Brain microvascular endothelial cell (primary cell): ENCODE measurements at regions not wholly inside any gene's neighbourhood (a gene's known extent, or its start where the extent isn't known, plus 50 kb on each side); places are given as distances from the start of the nearest gene placed in this dataset.

Experiments used
- DNase-seq: peaks from one replicate; pipeline ENCODE4 v3.0.0-alpha.2; 2020
- H3K27ac ChIP-seq: fragments of 250-450 bp; sonication (Bioruptor Pico); 2 replicates; pipeline ENCODE4 v1.5.1; 2020; ENCODE audit warnings: mild to moderate bottlenecking, moderate library complexity
- H3K27me3 ChIP-seq: fragments of 250-450 bp; sonication (Bioruptor Pico); replicated peaks from 2 replicates; pipeline ENCODE4 v1.5.1; 2020; ENCODE audit warnings: mild to moderate bottlenecking
- H3K36me3 ChIP-seq: fragments of 250-450 bp; sonication (Bioruptor Pico); replicated peaks from 2 replicates; pipeline ENCODE4 v1.5.1; 2020; ENCODE audit warnings: mild to moderate bottlenecking
- H3K4me3 ChIP-seq: 2 replicates; pipeline ENCODE4 v1.5.1; 2011; ENCODE audit warnings: low read depth, mild to moderate bottlenecking, control low read depth, low read length, moderate library complexity
- in situ Hi-C: cut with HindIII; loops from 2 replicates; pipeline ENCODE4 v1.10.0; 2017; ENCODE audit warnings: low sequenced_read_pairs, low pct_ligation_motif_present
- TF ChIP-seq, protein P1 (sequence below): IDR thresholded peaks from 2 replicates; pipeline ENCODE4 v1.5.1; 2011; ENCODE audit warnings: low read depth, mild to moderate bottlenecking, moderate library complexity, low read length, control low read depth, inconsistent platforms; ENCODE audit errors: missing control alignments

DNA sequence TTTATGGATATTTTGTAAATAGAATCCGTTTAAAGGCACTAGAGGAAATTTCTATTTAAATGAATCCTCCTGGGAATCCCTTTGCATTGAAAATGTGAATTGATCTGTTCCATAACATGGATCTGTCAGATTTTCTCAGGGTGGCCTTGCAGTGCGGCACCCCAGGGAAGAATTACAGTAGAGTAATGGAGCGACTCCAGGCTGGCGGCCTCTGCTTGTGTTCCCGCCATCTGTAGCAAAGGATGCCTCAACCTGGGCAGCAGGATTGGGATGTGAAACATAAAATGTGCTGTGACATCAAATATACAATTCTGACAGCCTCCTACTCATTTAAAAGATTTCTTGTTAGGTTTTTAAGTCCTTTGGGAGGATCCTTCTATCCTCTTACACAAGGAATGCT lies 115.9 kb downstream of the RHOU start:
- no peak for DNase-seq
- H3K27ac ChIP-seq, result no peak overlapping the region
- TF ChIP-seq, protein P1, sequence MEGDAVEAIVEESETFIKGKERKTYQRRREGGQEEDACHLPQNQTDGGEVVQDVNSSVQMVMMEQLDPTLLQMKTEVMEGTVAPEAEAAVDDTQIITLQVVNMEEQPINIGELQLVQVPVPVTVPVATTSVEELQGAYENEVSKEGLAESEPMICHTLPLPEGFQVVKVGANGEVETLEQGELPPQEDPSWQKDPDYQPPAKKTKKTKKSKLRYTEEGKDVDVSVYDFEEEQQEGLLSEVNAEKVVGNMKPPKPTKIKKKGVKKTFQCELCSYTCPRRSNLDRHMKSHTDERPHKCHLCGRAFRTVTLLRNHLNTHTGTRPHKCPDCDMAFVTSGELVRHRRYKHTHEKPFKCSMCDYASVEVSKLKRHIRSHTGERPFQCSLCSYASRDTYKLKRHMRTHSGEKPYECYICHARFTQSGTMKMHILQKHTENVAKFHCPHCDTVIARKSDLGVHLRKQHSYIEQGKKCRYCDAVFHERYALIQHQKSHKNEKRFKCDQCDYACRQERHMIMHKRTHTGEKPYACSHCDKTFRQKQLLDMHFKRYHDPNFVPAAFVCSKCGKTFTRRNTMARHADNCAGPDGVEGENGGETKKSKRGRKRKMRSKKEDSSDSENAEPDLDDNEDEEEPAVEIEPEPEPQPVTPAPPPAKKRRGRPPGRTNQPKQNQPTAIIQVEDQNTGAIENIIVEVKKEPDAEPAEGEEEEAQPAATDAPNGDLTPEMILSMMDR, result no peak
- H3K4me3 ChIP-seq, result no peak overlapping the region
- in situ Hi-C loops, result no loop called here
- no peaks in the 10 kb centered on the region for H3K36me3 ChIP-seq
- H3K27me3 ChIP-seq, result no peaks in the 10 kb centered on the region

DNA sequence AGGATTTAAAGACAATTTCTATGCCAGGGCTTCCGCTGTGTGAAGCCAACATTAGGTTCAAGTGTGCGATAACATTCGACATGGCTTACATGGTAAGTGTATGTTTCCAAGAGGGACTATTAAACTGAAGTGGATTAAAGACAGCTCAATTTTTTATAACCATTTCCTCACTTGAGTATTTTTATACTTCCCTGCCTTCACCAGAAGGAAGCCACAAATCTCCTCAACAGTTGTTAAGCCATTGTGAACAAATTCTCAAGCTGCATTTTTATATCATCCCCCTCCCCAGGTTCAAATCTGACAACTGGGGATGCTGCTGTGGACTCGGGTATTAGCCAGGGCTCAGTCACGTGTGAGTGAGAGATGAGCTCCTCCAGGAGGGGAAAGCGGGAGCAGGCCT lies 116.3 kb downstream of the RHOU start:
- in situ Hi-C loops, result no loop called here
- TF ChIP-seq, protein P1, result no peak
- DNase-seq, result no peak
- H3K27me3 ChIP-seq, result no peaks in the 10 kb centered on the region
- H3K36me3 ChIP-seq, result no peaks in the 10 kb centered on the region
- H3K27ac ChIP-seq, result no peak overlapping the region
- no peak overlapping the region for H3K4me3 ChIP-seq

DNA sequence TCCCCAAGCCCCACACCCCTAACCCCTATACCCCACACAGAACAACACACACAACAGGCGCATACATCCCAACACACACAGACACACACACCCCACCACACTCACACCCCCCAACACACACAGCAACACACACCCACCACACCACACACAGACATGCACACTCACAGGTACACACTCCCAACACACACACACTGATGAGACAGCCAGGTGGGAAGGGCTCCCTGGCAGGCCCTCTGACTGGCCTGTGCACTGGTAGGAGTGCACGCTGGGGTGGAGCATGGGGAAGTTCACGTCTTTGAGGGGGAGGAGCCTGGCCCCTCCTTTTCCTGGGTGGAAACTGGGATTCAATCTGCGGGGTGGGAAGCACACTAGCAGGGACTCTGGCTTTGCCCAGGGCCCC lies 116.7 kb downstream of the RHOU start:
- no peaks in the 10 kb centered on the region for H3K36me3 ChIP-seq
- H3K27me3 ChIP-seq, result no peaks in the 10 kb centered on the region
- H3K4me3 ChIP-seq, result no peak overlapping the region
- DNase-seq, result no peak
- no peak overlapping the region for H3K27ac ChIP-seq
- TF ChIP-seq, protein P1, result no peak
- in situ Hi-C loops, result no loop called here

DNA sequence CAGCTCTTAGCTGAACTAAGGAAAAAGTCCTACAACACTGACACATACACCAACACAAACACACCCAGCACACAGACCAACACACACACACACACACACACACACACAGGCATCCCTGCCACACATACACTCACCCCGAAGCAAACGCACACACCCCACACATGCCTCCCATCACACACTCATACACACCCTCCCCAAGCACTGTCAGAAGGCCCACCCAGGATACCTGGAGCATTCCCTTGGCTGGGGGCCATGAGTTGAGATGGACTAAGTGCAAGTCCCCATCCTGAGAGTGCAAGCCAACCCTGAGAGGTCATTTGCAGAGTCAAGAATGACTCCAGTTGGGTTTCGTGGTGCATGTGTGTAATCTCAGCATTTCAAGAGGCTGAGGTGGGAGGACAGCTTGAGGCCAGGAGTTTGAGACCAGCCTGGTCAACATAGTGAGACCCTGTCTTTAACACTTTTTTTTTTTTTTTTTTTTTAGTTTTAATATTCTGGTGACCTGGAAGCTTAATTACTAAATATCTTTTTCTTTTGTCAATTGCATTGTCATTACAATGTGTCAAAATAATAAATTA lies 117.3 kb downstream of the RHOU start:
- Histone ChIP-seq H3K27ac (no peak overlapping the region), H3K4me3 (no peak overlapping the region), H3K36me3 (no peaks in the 10 kb centered on the region), H3K27me3 (no peaks in the 10 kb centered on the region)
- TF ChIP-seq, protein P1, result no peak
- in situ Hi-C loops, result no loop called here
- no peak for DNase-seq

DNA sequence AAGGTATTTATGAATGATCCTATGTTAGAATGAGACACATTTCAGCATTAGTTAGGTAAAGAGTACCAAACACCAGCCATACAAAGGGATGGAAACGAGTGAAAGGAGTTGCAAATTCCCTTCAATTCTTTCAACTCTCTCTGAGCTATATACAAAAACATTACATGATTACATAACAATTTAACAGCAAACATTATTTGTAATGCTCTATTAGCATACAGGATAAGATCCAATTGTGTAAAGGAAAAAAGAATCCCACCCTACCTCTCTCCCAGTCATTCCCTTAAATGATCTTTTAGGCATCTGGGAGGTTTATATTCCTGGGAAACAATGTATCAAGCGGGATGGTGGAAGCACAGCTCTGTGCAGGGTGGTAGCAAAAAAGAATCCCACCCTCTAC lies 117.9 kb downstream of the RHOU start:
- no peaks in the 10 kb centered on the region for H3K27me3 ChIP-seq
- no peak overlapping the region for H3K4me3 ChIP-seq
- DNase-seq, result no peak
- TF ChIP-seq, protein P1, result no peak
- no peaks in the 10 kb centered on the region for H3K36me3 ChIP-seq
- no peak overlapping the region for H3K27ac ChIP-seq
- in situ Hi-C loops, result no loop called here

DNA sequence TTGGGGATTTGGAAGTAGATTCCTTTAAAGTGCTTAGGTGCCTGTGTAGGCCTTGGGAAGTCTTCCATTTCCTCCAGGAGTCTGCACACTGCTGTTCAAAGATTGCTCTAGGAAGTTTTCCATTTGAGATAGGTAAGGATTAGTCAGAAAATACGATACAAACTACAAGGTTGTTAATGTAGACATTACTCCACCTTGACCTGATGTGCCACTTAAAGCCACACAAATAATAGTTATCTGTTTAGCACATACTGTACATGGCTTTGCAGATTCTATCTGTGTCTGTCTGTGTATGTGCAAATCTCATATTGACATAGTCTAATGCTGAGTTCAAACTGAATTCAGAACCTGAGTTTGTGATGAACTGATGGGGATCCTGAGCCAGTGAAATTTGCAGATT lies 118.4 kb downstream of the RHOU start:
- in situ Hi-C loops, result no loop called here
- H3K27me3 ChIP-seq, result no peaks in the 10 kb centered on the region
- no peak for DNase-seq
- TF ChIP-seq, protein P1, result no peak
- no peak overlapping the region for H3K4me3 ChIP-seq
- no peak overlapping the region for H3K27ac ChIP-seq
- H3K36me3 ChIP-seq, result no peaks in the 10 kb centered on the region
